ENCODE measurements at regions not wholly inside any gene's neighbourhood (a gene's known extent, or its start where the extent isn't known, plus 50 kb on each side); places are given as distances from the start of the nearest gene placed in this dataset.
"Not testable (repeated sequence)": the region's sequence is repeated elsewhere in the genome, so short reads cannot be mapped to it uniquely, and the experiment has no call there.

- DNase-seq (ENCODE audit: low spot score) = not testable (repeated sequence)
Measured at GRCh38 chr6:43998592-43999243, 128.5 kb downstream of the MRPL14 start.

DNA sequence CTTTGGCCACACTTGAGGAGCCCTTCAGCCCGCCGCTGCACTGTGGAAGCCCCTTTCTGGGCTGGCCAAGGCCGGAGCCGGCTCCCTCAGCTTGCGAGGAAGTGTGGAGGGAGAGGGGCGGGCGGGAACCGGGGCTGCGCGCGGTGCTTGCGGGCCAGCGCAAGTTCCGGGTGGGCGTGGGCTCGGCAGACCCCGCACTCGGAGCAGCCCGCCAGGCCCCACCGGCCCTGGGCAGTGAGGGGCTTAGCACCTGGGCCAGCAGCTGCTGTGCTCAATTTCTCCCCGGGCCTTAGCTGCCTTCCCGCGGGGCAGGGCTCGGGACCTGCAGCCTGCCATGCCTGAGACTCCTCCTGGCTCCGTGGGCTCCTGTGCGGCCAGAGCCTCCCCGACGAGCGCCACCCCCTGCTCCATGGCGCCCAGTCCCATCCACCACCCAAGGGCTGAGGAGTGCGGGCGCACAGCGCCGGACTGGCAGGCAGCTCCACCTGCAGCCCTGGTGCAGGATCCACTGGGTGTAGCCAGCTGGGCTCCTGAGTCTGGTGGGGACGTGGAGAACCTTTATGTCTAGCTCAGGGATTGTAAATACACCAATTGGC lies 129.2 kb downstream of the MRPL14 start:
- DNase-seq (ENCODE audit: low spot score) = not testable (repeated sequence)

DNA sequence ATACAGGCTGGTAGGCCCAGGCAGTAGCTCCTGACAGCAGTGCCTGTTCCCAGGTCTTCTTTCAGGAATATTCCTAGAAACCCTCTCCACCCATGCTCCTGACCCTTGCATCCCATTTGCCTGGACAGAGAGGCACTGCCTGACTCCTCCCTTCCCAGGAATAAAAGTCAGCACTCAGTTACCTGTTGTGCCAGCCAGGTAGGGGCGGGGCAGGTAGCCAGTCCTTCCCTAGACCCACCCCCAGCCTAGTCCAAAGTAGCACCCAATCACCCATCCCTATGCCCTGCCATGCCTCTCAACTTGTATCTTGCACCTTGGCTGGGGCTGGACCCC lies 129.9 kb downstream of the MRPL14 start:
- no peak for DNase-seq (ENCODE audit: low spot score)

- no peak for DNase-seq (ENCODE audit: low spot score)
Measured at GRCh38 chr6:43996618-43997344, 130.5 kb downstream of the MRPL14 start.

- DNase-seq (ENCODE audit: low spot score) = no peak
Measured at GRCh38 chr6:43995137-43995536, 132.1 kb downstream of the MRPL14 start.

DNA sequence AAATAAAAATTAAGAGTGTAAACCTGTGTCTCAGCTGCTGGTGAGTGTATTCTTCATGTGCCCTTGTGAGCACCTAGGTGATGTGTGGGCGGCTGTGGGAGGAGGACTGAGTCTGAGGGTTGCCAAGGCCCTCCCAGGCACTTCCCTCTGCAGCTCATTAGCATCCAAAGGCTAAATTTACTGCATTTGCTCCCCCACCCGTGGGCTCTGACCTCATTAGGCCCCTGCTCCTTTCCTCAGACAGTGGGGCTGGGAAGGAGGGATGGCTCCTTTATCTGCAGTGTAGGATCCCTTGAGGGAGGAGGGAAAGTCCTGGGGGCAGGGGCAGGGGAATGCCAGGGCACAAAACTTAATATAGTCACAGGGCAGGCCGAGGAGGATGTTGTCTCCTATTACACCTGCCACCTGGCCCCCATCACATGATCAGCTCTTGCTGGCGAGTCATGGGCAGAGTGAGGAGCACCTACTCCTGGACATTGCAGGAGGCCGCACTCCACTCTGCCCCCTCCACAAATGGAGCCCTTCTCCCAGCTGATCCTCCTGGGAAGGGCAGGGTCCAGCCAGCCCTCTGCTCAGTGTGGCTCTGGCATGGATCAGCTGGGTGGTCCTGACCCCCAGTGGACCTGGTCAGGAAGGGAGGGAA lies 133.2 kb downstream of the MRPL14 start:
- no peak for DNase-seq (ENCODE audit: low spot score)

DNA sequence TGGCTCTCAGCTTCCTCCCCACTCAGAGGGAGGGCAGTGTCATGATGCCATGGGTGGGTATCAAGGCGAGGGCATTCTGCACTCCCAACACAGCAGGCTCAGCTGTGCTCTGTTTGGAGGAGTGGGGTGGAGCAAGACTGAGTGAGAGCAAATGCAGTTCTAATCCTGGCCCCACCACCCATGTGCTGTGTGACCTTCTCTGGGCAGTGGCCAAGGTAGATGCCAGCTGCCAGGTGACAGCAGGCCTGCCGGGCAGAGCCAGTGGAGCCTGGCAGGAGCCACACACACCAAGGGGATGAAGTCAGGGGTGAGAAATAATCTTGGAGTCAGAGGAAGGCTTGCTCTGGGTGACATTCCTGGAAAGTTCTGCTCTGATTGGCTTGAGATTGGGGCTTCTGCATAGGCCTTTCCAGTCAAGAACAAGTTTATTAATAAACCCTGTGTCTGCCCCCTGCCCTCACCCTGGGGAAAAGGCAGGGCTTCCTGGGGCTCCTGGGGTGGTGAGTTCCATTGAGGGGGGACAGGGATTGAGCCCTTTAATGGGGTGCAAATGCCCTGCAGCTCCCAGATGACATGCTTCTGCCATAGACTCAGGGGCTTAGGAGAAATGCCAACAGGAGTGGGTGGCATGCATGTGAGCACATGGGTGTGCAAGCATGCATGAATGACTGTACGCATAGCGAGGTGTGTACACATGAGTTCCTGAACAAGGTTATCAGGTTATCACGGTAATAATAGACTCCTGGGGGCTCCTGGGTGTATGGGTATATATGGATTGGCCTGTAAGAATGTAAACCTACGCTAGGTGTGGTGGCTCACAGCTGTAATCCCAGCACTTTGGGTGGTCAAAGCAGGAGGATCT lies 134.2 kb downstream of the MRPL14 start:
- no peak for DNase-seq (ENCODE audit: low spot score)

GRCh38 chr6:43992126-43992663 lies 135.1 kb downstream of the MRPL14 start:
- DNase-seq (ENCODE audit: low spot score) = no peak

DNA sequence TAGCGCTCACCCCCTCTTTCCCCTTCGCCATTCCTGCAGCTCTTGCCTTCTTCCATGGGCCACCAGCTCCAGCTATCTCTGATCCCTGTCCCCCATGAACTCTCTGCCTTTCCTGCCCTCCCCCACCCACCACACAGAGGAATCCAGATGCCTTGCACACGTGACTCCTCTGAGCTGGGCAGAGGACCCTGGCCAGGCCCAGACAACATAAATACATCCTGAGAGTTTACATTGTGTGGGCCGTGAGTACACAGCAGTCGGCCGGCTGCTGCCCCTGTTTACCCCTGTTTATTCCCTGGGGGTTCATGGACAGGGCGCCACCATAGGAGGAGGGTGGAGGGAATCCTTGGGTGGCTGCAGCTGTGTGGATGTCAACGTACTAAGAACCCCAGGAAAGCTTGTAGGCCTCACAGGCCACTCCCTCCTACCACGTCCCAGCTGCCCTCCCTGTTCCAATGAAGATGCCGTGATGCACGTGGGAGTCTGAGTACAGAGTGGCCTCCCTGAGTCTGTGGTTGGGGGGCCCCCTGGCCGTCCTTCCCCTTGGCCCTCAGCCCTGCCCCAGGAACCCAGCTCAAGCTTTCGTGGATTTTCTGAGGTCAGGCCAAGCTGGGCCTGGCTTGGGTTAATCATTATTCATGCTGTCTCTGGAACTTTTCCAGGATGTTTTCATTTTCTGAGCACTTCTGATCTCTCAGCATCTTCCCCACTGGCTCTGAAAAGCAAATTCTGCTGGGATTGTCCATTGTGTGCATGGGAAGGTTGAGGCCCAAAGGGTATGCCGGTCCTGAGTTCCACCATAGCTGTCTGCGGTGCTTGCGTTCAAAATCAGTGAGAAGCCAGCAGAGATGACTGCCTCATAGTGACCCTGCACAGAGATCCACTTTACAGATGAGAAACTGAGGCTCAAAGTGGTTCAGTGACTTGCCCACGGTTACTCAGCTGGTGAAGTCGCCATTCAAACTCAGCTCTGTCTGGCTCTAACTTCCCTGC lies 136.3 kb downstream of the MRPL14 start:
- DNase-seq (ENCODE audit: low spot score) = peak; percentile 58

GRCh38 chr6:43990275-43990626 lies 137.0 kb downstream of the MRPL14 start:
- no peak for DNase-seq (ENCODE audit: low spot score)

GRCh38 chr6:43989581-43990146 lies 137.6 kb downstream of the MRPL14 start:
- no peak for DNase-seq (ENCODE audit: low spot score)

DNA sequence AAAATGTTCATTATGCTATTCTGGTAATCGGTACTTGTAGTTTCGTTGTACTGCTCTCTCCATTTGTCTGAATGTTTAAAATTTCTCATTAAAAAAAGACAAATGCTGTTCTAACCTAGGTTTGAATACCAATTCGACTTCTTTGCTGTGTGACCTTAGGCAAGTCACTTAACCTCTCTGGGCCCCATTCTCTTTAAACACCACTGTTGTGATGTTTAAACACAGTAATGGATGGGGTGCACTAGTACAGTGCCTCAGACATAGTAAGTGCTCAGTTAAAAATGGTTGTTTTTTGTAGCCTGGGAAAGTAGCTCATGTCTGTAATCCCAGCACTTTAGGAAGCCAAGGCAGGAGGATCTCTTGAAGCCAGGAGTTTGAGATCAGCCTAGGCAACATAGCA lies 138.5 kb downstream of the MRPL14 start:
- DNase-seq (ENCODE audit: low spot score) = no peak

DNA sequence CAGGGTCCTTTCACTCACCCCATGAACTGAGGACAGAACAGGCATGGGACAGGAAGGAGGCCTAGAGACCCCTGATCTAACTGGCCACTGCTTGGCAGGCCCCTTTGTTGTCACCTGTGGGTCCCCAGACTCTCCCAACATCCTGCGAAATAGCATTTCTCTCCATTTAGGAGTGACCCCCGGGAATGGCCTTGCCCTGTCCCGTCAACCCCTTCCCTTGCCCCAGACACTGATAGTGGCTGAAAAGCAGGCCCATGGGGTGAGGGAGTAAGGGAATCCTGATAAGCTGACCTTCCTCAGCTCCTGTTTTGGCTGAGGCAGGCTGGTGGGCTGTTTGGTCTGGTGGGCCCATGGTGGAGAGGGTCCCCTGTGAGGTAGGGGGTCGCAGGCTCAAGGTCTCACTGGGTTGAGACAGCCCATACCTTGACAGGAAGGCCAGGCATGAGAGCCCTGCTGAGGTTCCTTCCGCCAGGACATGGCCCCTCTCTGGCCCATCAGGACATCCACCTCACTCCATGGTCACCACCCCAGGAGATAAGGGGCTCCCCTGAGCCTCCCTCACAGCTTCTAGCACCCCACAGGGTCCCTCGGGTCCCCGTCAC lies 139.3 kb downstream of the MRPL14 start:
- no peak for DNase-seq (ENCODE audit: low spot score)

- no peak for DNase-seq (ENCODE audit: low spot score)
Measured at GRCh38 chr6:43986177-43986825, 141.0 kb downstream of the MRPL14 start.

GRCh38 chr6:43985329-43985728 lies 141.9 kb downstream of the MRPL14 start:
- DNase-seq (ENCODE audit: low spot score) = no peak

DNA sequence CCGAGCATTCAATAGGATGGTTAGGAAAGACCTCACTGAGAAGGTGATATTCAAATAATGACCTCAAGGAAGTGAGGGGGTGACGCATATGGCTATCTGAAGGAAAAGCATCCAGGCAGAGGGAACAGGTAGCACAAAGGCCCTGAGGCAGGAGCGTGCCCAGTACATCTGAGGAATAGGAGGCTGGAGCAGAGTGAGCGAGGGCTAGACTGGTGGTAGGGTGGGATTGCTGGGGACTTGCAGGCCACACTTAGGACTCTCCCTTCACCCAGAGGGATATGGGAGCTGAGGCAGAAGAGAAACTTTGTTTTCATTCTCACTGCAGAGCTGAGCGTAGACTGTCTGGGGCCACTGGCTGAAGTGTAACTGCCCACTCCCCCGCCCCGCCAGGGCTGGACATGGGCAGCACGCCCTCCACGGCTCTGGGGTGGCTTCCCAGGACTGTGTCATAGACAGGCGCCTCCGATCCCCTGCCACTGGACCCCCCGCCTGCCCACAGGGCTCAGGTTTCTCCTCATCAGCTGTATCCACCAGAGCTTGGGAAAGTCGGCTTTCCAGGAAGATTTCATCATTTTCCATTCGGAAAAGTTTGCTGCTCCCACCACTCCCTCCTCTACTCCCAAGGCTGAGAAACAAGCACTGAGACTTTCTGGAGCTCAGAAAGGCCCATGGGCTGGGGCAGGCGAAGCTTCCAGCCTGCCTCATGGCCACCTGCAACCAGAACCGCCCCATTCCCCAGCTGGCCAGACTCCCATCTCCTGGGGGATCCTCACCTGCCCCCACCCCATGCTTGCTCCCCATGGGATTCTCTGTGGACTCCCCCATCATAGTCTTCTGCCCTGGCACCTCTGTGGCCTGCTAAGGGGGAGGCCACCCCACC lies 142.6 kb downstream of the MRPL14 start:
- no peak for DNase-seq (ENCODE audit: low spot score)

GRCh38 chr6:43983632-43984031 lies 143.6 kb downstream of the MRPL14 start:
- no peak for DNase-seq (ENCODE audit: low spot score)

- no peak for DNase-seq (ENCODE audit: low spot score)
Measured at GRCh38 chr6:43983191-43983590, 144.1 kb downstream of the MRPL14 start.
